ENCODE measurements at regions not wholly inside any gene's neighbourhood (a gene's known extent, or its start where the extent isn't known, plus 50 kb on each side); places are given as distances from the start of the nearest gene placed in this dataset.

DNA sequence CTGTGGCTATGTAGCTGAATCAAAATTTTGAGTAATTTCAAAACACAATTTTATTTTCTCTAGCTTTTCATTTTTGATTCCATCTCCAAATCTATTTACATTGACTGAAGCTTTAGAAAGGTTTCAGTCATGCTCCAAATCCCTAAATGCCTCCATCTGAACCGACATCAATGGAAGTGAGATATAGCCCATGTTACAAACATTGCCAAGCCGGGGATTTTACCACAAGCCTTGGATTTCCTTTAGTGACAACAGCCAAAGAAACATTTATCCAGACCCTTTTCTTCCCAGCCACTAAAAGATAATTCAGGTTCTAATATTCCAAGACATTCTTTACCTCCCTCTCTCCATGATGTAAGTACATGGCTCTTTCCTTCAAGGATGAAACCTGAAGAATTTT lies 1087.7 kb upstream of the SEMA6A start:
- POLR2A ChIA-PET: no interaction called here
- intact Hi-C loops (cut with micrococcal nuclease; ENCODE audit: unreplicated experiment): no loop called here

DNA sequence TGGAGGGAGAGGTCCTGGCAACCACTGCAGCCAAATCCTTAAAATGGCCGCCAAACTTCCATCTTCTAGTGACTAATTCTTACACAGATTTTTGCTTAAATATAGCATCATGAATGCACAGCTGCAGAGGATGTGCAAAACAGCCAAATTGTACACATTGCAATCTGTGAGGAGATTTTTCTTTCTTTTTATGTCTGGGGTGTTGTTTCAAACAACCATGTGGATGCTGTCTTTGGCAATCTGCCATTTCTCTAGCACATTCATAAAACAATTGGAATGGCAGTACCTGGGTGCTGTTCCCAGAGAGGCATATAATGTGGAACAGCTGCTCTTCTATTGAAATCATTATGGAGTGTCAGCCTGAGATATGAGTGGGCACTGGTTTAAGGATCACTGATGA lies 1082.9 kb upstream of the SEMA6A start:
- no peaks in the 10 kb centered on the region for H3K9me3 ChIP-seq (ENCODE audit: low read length)
- no peaks in the 10 kb centered on the region for H3K4me1 ChIP-seq (ENCODE audit: insufficient read depth, low read length, poor library complexity, severe bottlenecking)
- intact Hi-C loops (cut with micrococcal nuclease; ENCODE audit: unreplicated experiment): no loop called here
- no TSS peak for BruUV-seq (replicated peaks)
- H3K36me3 ChIP-seq (ENCODE audit: insufficient read depth, low read length): no peaks in the 10 kb centered on the region
- H3K27ac ChIP-seq (ENCODE audit: low read depth, low read length, poor library complexity, severe bottlenecking): no peak overlapping the region
- no peaks in the 10 kb centered on the region for H3K79me2 ChIP-seq (ENCODE audit: insufficient read depth, low read depth, low read length)
- no peaks in the 10 kb centered on the region for H3K9me2 ChIP-seq (ENCODE audit: insufficient read depth, low read length)
- TF ChIP-seq EZH2phosphoT487 (IDR thresholded peaks at IDR 0.05; ENCODE audit: borderline replicate concordance, low read depth, low read length) (no peak), CTCF (conservative IDR thresholded peaks at IDR 0.05; ENCODE audit: low read length) (no peak)
- DNase-seq (ENCODE audit: low spot score): no peak
- no peak overlapping the region for H2AFZ ChIP-seq (ENCODE audit: low read length)
- ChIA-PET POLR2A (no interaction called here), CTCF (ENCODE audit: unreplicated experiment) (no interaction called here)
- no peak overlapping the region for H3K4me2 ChIP-seq (ENCODE audit: low read length)
- no peak overlapping the region for H3K4me3 ChIP-seq (ENCODE audit: low read depth, low read length, poor library complexity, severe bottlenecking)
- H4K20me1 ChIP-seq (ENCODE audit: insufficient read depth, low read length): no peaks in the 10 kb centered on the region

More for the DNA sequence above, 1087.7 kb upstream of the SEMA6A start:
- BruUV-seq (replicated peaks): no TSS peak
- TF ChIP-seq CTCF (conservative IDR thresholded peaks at IDR 0.05; ENCODE audit: low read length): no peak
- TF ChIP-seq EZH2phosphoT487 (IDR thresholded peaks at IDR 0.05; ENCODE audit: borderline replicate concordance, low read depth, low read length): no peak
- DNase-seq (ENCODE audit: low spot score): no peak
- no peaks in the 10 kb centered on the region for H3K9me3 ChIP-seq (ENCODE audit: low read length)
- H2AFZ ChIP-seq (ENCODE audit: low read length): no peak overlapping the region
- H3K4me2 ChIP-seq (ENCODE audit: low read length): no peak overlapping the region
- no peaks in the 10 kb centered on the region for H3K36me3 ChIP-seq (ENCODE audit: insufficient read depth, low read length)
- no peaks in the 10 kb centered on the region for H4K20me1 ChIP-seq (ENCODE audit: insufficient read depth, low read length)
- H3K27ac ChIP-seq (ENCODE audit: low read depth, low read length, poor library complexity, severe bottlenecking): no peak overlapping the region
- H3K9me2 ChIP-seq (ENCODE audit: insufficient read depth, low read length): no peaks in the 10 kb centered on the region
- CTCF ChIA-PET (ENCODE audit: unreplicated experiment): no interaction called here
- no peaks in the 10 kb centered on the region for H3K79me2 ChIP-seq (ENCODE audit: insufficient read depth, low read depth, low read length)
- no peak overlapping the region for H3K4me3 ChIP-seq (ENCODE audit: low read depth, low read length, poor library complexity, severe bottlenecking)
- no peaks in the 10 kb centered on the region for H3K4me1 ChIP-seq (ENCODE audit: insufficient read depth, low read length, poor library complexity, severe bottlenecking)

- no peaks in the 10 kb centered on the region for H4K20me1 ChIP-seq (ENCODE audit: insufficient read depth, low read length)
- POLR2A ChIA-PET: no interaction called here
- no peak overlapping the region for H3K4me2 ChIP-seq (ENCODE audit: low read length)
- intact Hi-C loops (cut with micrococcal nuclease; ENCODE audit: unreplicated experiment): no loop called here
- TF ChIP-seq EZH2phosphoT487 (IDR thresholded peaks at IDR 0.05; ENCODE audit: borderline replicate concordance, low read depth, low read length): no peak
- TF ChIP-seq CTCF (conservative IDR thresholded peaks at IDR 0.05; ENCODE audit: low read length): no peak
- no peak for DNase-seq (ENCODE audit: low spot score)
- H3K36me3 ChIP-seq (ENCODE audit: insufficient read depth, low read length): no peaks in the 10 kb centered on the region
- no peaks in the 10 kb centered on the region for H3K79me2 ChIP-seq (ENCODE audit: insufficient read depth, low read depth, low read length)
- CTCF ChIA-PET (ENCODE audit: unreplicated experiment): no interaction called here
- no peaks in the 10 kb centered on the region for H3K9me2 ChIP-seq (ENCODE audit: insufficient read depth, low read length)
- H2AFZ ChIP-seq (ENCODE audit: low read length): no peak overlapping the region
- H3K9me3 ChIP-seq (ENCODE audit: low read length): no peaks in the 10 kb centered on the region
- BruUV-seq (replicated peaks): no TSS peak
- no peaks in the 10 kb centered on the region for H3K4me1 ChIP-seq (ENCODE audit: insufficient read depth, low read length, poor library complexity, severe bottlenecking)
- H3K4me3 ChIP-seq (ENCODE audit: low read depth, low read length, poor library complexity, severe bottlenecking): no peak overlapping the region
- H3K27ac ChIP-seq (ENCODE audit: low read depth, low read length, poor library complexity, severe bottlenecking): no peak overlapping the region
Observed at GRCh38 chr5:117652958-117653280, 1078.3 kb upstream of the SEMA6A start.
